CD4-positive, alpha-beta memory T cell (primary cell): ENCODE measurements at regions not wholly inside any gene's neighbourhood (a gene's known extent, or its start where the extent isn't known, plus 50 kb on each side); places are given as distances from the start of the nearest gene placed in this dataset.

Source experiments
- CTCF ChIA-PET: fragments of 350-600 bp; sonication (Branson Sonifier 250); formaldehyde crosslinking; loops from one replicate; lab custom pipeline; 2021; ENCODE audit warnings: inconsistent platforms; ENCODE audit not compliant: partially characterized antibody; lab: Charles Lee
- POLR2A ChIA-PET: fragments of 350-600 bp; sonication (Branson Sonifier 250); formaldehyde crosslinking; loops from one replicate; lab custom pipeline; 2021; ENCODE audit not compliant: partially characterized antibody; lab: Charles Lee
- DNase-seq, 5 donors: peaks; one replicate each; pipeline versions ENCODE4 v3.0.0 to v3.0.0-alpha.2; 2020 to 2022; ENCODE audit warnings: mixed read lengths in 1 of 5
- H3K27ac ChIP-seq: one replicate; pipeline ENCODE4 v1.7.0; 2013; ENCODE audit warnings: low read depth, low read length
- H3K27me3 ChIP-seq: 2 replicates; pipeline ENCODE4 v1.7.0; 2013; ENCODE audit warnings: mild to moderate bottlenecking, low read length, moderate library complexity; ENCODE audit not compliant: insufficient read depth
- H3K36me3 ChIP-seq: 2 replicates; pipeline ENCODE4 v1.7.0; 2013; ENCODE audit warnings: mild to moderate bottlenecking, low read length, moderate library complexity; ENCODE audit not compliant: insufficient read depth
- H3K4me1 ChIP-seq: 2 replicates; pipeline ENCODE4 v1.7.0; 2013; ENCODE audit warnings: mild to moderate bottlenecking, low read length, moderate library complexity; ENCODE audit not compliant: insufficient read depth
- H3K4me3 ChIP-seq, 2 donors: one replicate each; pipeline ENCODE4 v1.7.0; 2013; ENCODE audit warnings: low read length in 2 of 2, mild to moderate bottlenecking in 1 of 2
- H3K9me3 ChIP-seq, 2 donors: one replicate each; pipeline ENCODE4 v1.7.0; 2013; ENCODE audit warnings: low read length in 2 of 2, control low read depth in 1 of 2; ENCODE audit not compliant: control insufficient read depth in 1 of 2
- H3K27ac Mint-ChIP-seq, 7 donors: one replicate each; pipeline ENCODE4 v1.8.0; 2020 to 2021; ENCODE audit warnings: mixed read lengths in 7 of 7, mild to moderate bottlenecking in 6 of 7, inconsistent platforms in 3 of 7, moderate library complexity in 3 of 7
- H3K27me3 Mint-ChIP-seq, 2 donors: one replicate each; pipeline ENCODE4 v1.8.0; 2020 to 2021; ENCODE audit warnings: mixed read lengths in 2 of 2
- H3K36me3 Mint-ChIP-seq, 2 donors: one replicate each; pipeline ENCODE4 v1.8.0; 2020 to 2021; ENCODE audit warnings: mixed read lengths in 2 of 2, inconsistent platforms in 1 of 2, mild to moderate bottlenecking in 1 of 2
- H3K4me1 Mint-ChIP-seq, 4 donors: one replicate each; pipeline ENCODE4 v1.8.0; 2020 to 2021; ENCODE audit warnings: mixed read lengths in 4 of 4, mild to moderate bottlenecking in 1 of 4
- H3K4me3 Mint-ChIP-seq, 8 donors: one replicate each; pipeline ENCODE4 v1.8.0; 2020 to 2021; ENCODE audit warnings: mixed read lengths in 8 of 8, mild to moderate bottlenecking in 7 of 8, moderate library complexity in 6 of 8, inconsistent platforms in 3 of 8
- H3K9me3 Mint-ChIP-seq, 8 donors: one replicate each; pipeline ENCODE4 v1.8.0; 2020 to 2021; ENCODE audit warnings: mixed read lengths in 8 of 8, mild to moderate bottlenecking in 5 of 8, inconsistent platforms in 3 of 8, moderate library complexity in 1 of 8
- intact Hi-C: fragments of 100-400 bp; cut with micrococcal nuclease; formaldehyde crosslinking; loops from one replicate; pipeline ENCODE4 v1.15.1; 2023

DNA sequence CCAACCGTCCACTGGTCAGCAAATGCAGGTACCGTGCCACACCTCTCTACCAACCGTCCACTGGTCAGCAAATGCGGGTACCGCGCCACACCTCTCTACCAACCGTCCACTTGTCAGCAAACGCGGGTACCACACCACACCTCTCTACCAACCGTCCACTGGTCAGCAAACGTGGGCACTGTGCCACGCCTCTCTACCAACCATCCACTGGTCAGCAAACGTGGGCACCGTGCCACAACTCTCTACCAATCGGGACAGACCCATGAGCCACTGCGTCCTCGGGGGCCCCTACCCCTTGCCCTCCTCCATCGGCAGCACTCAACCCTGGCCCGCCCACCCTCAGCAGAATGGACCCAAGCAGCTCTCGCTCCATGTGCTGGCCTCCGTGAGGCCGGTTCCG lies 226.4 kb upstream of the SALL3 start:
- no peaks in the 10 kb centered on the region for H3K36me3 Mint-ChIP-seq
- no peaks in the 10 kb centered on the region for H3K9me3 ChIP-seq
- H3K27me3 ChIP-seq: no peaks in the 10 kb centered on the region
- H3K4me3 Mint-ChIP-seq: no peak overlapping the region
- intact Hi-C loops: no loop called here
- no peak overlapping the region for H3K4me3 ChIP-seq
- H3K27ac ChIP-seq: no peak overlapping the region
- ChIA-PET POLR2A (no interaction called here), CTCF (no interaction called here)
- H3K9me3 Mint-ChIP-seq: peaks cover 0 to 2% (median 0%) of the 10 kb centered on the region in 8 donors
- peaks cover 1 to 2% of the 10 kb centered on the region in 2 donors for H3K27me3 Mint-ChIP-seq
- H3K36me3 ChIP-seq: no peaks in the 10 kb centered on the region
- no peak overlapping the region for H3K27ac Mint-ChIP-seq
- H3K4me1 Mint-ChIP-seq: no peaks in the 10 kb centered on the region
- no peak for DNase-seq
- H3K4me1 ChIP-seq: no peaks in the 10 kb centered on the region

DNA sequence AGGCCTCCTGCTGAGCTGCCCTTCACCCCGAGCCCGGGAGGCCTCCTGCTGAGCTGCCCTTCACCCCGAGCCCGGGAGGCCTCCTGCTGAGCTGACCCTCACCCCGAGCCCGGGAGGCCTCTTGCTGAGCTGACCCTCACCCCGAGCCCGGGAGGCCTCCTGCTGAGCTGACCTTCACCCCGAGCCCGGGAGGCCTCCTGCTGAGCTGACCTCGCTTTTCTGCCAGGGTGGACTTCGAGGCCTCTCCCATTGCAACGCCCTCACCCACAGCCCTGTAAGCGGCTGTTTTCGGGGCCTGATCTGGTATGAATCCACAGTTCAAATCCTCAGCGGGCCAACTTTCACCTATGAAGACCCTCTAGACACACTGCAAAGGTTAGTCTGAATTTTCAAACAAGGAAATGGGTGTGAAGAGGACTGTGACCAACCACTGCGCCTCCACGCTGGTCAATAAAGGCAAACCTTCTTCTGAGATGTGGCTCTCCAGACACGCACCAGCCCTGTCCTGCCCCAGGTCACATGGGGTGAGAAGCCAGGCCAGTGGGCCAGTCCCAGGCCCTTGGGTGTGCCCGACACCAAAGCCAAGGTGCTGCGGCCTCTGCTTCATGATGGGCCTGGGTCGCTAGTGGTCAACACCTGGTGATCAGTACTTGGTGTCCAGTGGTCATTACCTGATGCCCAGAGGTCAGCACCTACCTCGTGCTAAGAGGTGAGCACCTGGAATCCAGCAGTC lies 225.1 kb upstream of the SALL3 start:
- Mint-ChIP-seq H3K27me3 (peaks cover 0 to 1% of the 10 kb centered on the region in 2 donors), H3K36me3 (no peaks in the 10 kb centered on the region), H3K4me1 (no peaks in the 10 kb centered on the region), H3K27ac (no peak overlapping the region), H3K9me3 (peaks cover 0 to 2% (median 0%) of the 10 kb centered on the region in 8 donors), H3K4me3 (no peak overlapping the region)
- DNase-seq: no peak
- Histone ChIP-seq H3K36me3 (no peaks in the 10 kb centered on the region), H3K9me3 (no peaks in the 10 kb centered on the region), H3K27ac (no peak overlapping the region), H3K4me3 (no peak overlapping the region), H3K27me3 (no peaks in the 10 kb centered on the region), H3K4me1 (no peaks in the 10 kb centered on the region)
- ChIA-PET POLR2A (no interaction called here), CTCF (no interaction called here)
- intact Hi-C loops: no loop called here

- no peaks in the 10 kb centered on the region for H3K4me1 ChIP-seq
- H3K27ac ChIP-seq: no peak overlapping the region
- Mint-ChIP-seq H3K36me3 (no peaks in the 10 kb centered on the region), H3K27me3 (peaks cover 0 to 1% of the 10 kb centered on the region in 2 donors), H3K27ac (no peak overlapping the region), H3K9me3 (peaks cover 0 to 3% (median 0%) of the 10 kb centered on the region in 8 donors), H3K4me1 (no peaks in the 10 kb centered on the region), H3K4me3 (no peak overlapping the region)
- DNase-seq: no peak
- no peaks in the 10 kb centered on the region for H3K36me3 ChIP-seq
- ChIA-PET POLR2A (no interaction called here), CTCF (no interaction called here)
- H3K4me3 ChIP-seq: no peak overlapping the region
- no peaks in the 10 kb centered on the region for H3K9me3 ChIP-seq
- intact Hi-C loops: no loop called here
- H3K27me3 ChIP-seq: no peaks in the 10 kb centered on the region
Measured at GRCh38 chr18:78757014-78757413, 222.6 kb upstream of the SALL3 start.

DNA sequence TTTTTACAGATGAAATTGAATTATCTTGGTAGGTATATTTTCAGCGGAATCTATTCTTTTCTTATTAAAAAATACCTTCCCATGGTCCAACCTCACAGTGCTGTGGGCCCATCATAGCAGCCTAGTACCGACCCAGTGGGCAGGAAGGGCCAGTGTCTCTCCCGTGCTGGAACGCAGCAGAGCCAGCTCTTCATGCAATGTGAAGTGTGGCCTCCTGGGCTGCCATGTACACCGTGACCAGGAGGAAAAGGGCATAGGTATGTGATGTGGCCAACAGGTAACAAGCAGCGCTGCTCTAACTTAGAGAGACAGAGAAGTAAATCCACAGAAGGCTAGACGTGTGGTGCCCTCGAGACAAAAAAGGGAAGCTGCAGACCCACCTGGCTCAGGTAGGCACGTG lies 221.1 kb upstream of the SALL3 start:
- H3K36me3 Mint-ChIP-seq: no peaks in the 10 kb centered on the region
- H3K9me3 ChIP-seq: no peaks in the 10 kb centered on the region
- H3K4me1 Mint-ChIP-seq: no peaks in the 10 kb centered on the region
- H3K27me3 ChIP-seq: no peaks in the 10 kb centered on the region
- H3K27ac Mint-ChIP-seq: no peak overlapping the region
- H3K27ac ChIP-seq: no peak overlapping the region
- H3K36me3 ChIP-seq: no peaks in the 10 kb centered on the region
- POLR2A ChIA-PET: no interaction called here
- peaks cover 0 to 1% of the 10 kb centered on the region in 2 donors for H3K27me3 Mint-ChIP-seq
- H3K4me3 ChIP-seq: no peak overlapping the region
- no peak for DNase-seq
- intact Hi-C loops: no loop called here
- H3K4me3 Mint-ChIP-seq: no peak overlapping the region
- CTCF ChIA-PET: no interaction called here
- H3K9me3 Mint-ChIP-seq: peaks cover 0 to 6% (median 0%) of the 10 kb centered on the region in 8 donors
- H3K4me1 ChIP-seq: no peaks in the 10 kb centered on the region

DNA sequence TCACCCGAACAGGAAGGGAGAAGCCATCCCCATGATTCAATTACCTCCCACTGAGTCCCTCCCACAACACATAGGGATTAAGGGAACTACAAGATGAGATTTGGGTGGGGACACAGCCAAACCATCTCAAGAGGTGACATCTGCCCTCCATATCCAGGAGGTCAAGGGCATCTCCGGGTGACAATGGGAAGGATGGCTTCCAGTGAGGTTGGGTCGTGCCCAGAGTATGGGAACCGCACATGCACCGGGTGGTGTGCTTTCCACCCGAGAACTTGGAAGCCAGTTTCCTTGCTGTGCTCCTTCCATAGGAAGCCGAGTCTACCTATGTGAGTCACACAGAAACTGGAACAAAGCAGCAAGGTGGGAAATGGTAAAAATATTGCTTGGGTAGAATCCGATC lies 216.9 kb upstream of the SALL3 start:
- H3K4me1 Mint-ChIP-seq: no peaks in the 10 kb centered on the region
- Histone ChIP-seq H3K27ac (no peak overlapping the region), H3K36me3 (no peaks in the 10 kb centered on the region), H3K4me3 (no peak overlapping the region), H3K9me3 (no peaks in the 10 kb centered on the region), H3K27me3 (no peaks in the 10 kb centered on the region), H3K4me1 (no peaks in the 10 kb centered on the region)
- DNase-seq: no peak
- ChIA-PET POLR2A (no interaction called here), CTCF (no interaction called here)
- no peak overlapping the region for H3K4me3 Mint-ChIP-seq
- no peak overlapping the region for H3K27ac Mint-ChIP-seq
- peaks cover 0 to 6% (median 0%) of the 10 kb centered on the region in 8 donors for H3K9me3 Mint-ChIP-seq
- H3K36me3 Mint-ChIP-seq: no peaks in the 10 kb centered on the region
- no peaks in the 10 kb centered on the region for H3K27me3 Mint-ChIP-seq
- intact Hi-C loops: no loop called here

DNA sequence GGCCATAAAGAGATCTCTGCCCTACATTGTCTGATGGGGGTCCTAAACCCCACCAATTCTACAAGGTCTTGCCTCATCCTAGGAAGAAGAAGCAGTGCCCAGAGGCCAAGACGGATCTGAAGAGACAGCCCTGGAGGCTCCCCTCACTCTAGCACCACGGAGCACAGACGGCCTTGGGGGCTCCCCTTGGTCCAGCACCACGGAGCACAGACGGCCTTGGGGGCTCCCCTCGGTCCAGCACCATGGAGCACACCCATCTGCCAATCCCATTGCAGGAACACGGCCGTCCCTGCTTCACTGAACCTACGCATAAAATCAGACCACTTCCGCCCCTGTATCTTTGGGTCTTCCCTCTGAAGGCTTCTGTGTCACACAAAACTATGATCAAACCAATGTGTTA lies 215.1 kb upstream of the SALL3 start:
- Histone ChIP-seq H3K27me3 (no peaks in the 10 kb centered on the region), H3K4me3 (no peak overlapping the region), H3K4me1 (no peaks in the 10 kb centered on the region), H3K27ac (no peak overlapping the region), H3K36me3 (no peaks in the 10 kb centered on the region), H3K9me3 (no peaks in the 10 kb centered on the region)
- Mint-ChIP-seq H3K36me3 (no peaks in the 10 kb centered on the region), H3K27ac (no peak overlapping the region), H3K27me3 (no peaks in the 10 kb centered on the region), H3K4me1 (no peaks in the 10 kb centered on the region), H3K4me3 (no peak overlapping the region), H3K9me3 (peaks cover 0 to 6% (median 0%) of the 10 kb centered on the region in 8 donors)
- POLR2A ChIA-PET: no interaction called here
- DNase-seq: no peak
- CTCF ChIA-PET: no interaction called here
- intact Hi-C loops: no loop called here

DNA sequence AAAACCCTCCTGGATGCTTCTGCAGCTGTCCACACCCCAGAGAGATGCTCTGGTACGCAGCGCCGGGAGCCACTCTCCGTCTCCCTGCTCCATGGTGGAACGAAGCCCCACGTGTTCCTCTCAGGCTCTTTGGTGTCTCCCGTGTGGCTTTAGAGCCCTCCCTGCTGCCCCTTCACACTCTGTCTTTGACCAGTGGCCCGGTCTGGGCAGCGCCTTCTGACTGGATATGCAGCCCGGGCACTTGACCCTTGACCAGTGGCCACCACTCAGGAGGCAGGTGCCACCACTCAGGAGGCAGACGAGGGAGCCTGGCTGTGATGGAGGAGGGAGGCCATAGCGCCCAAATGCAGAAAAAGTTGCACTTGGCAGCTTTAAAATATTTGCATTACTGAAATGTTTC lies 214.5 kb upstream of the SALL3 start:
- H3K27me3 Mint-ChIP-seq: no peaks in the 10 kb centered on the region
- peaks cover 0 to 6% (median 0%) of the 10 kb centered on the region in 8 donors for H3K9me3 Mint-ChIP-seq
- H3K36me3 Mint-ChIP-seq: no peaks in the 10 kb centered on the region
- no peak for DNase-seq
- no peak overlapping the region for H3K4me3 ChIP-seq
- H3K27me3 ChIP-seq: no peaks in the 10 kb centered on the region
- intact Hi-C loops: no loop called here
- no peaks in the 10 kb centered on the region for H3K36me3 ChIP-seq
- no peak overlapping the region for H3K4me3 Mint-ChIP-seq
- CTCF ChIA-PET: no interaction called here
- POLR2A ChIA-PET: no interaction called here
- no peaks in the 10 kb centered on the region for H3K4me1 Mint-ChIP-seq
- no peaks in the 10 kb centered on the region for H3K4me1 ChIP-seq
- H3K9me3 ChIP-seq: no peaks in the 10 kb centered on the region
- no peak overlapping the region for H3K27ac ChIP-seq
- no peak overlapping the region for H3K27ac Mint-ChIP-seq
